ENCODE measurements at regions not wholly inside any gene's neighbourhood (a gene's known extent, or its start where the extent isn't known, plus 50 kb on each side); places are given as distances from the start of the nearest gene placed in this dataset.

DNA sequence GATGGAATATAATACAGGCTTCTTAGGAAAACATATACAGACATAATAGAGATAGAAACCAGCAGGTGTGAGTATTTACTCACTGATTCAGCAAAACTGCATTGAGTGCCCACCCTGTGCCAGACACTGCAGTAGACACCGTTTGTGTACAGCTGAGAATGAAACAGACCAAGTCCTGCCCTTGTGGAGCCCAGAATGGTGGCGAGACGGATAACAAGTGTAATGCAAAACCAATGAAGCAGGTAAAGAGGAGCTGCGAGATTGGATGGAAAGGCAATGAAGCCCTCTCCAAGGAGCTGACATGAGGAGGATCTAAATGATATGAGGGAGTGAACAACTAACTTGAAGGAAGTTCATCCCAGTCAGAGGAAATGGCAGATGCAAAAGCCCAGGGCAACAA lies 256.4 kb downstream of the MEX3B start:
- H3K9me3 ChIP-seq (ENCODE audit: low read length): no peaks in the 10 kb centered on the region
- no peaks in the 10 kb centered on the region for H3K9me2 ChIP-seq (replicated peaks; ENCODE audit: insufficient read depth, low read length)
- no peaks in the 10 kb centered on the region for H3K27me3 ChIP-seq (ENCODE audit: low read length)
- H3K27ac ChIP-seq (ENCODE audit: low read length): no peak overlapping the region
- no peaks in the 10 kb centered on the region for H4K20me1 ChIP-seq (ENCODE audit: insufficient read depth, low read depth, low read length)
- H3K79me2 ChIP-seq (ENCODE audit: low read length): no peaks in the 10 kb centered on the region
- no peaks in the 10 kb centered on the region for H3K4me1 ChIP-seq (ENCODE audit: low read length)
- H3K36me3 ChIP-seq (ENCODE audit: insufficient read depth, low read length): no peaks in the 10 kb centered on the region
- H3K4me3 ChIP-seq (ENCODE audit: low read length): no peak overlapping the region
- no peak overlapping the region for H3K4me2 ChIP-seq (ENCODE audit: low read depth, low read length, poor library complexity, severe bottlenecking)
- no peak for DNase-seq
- H2AFZ ChIP-seq (ENCODE audit: low read length): no peak overlapping the region
- H3K9ac ChIP-seq (ENCODE audit: low read length): no peak overlapping the region

DNA sequence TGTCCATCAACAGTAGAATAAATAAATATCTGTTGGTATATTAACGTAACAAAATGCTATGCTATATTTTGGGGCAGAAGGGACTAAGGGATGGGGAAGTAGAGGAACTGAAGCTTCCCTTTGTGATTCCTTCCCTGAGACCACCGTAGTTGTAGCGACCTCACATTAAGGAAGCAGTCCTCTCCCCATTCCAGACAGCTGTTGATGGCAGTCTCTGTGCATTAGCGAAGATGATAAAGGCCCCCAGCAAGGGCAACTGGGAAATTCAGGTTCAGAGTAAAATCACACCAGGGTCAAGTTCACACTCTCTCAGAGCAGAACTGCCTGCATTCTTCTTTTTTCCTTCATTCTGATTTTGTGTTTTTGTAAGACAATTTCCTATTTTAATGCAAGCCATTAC lies 259.0 kb downstream of the MEX3B start:
- no peak for DNase-seq
- Histone ChIP-seq H3K27me3 (ENCODE audit: low read length) (no peaks in the 10 kb centered on the region), H3K9me2 (replicated peaks; ENCODE audit: insufficient read depth, low read length) (no peaks in the 10 kb centered on the region), H4K20me1 (ENCODE audit: insufficient read depth, low read depth, low read length) (no peaks in the 10 kb centered on the region), H3K9ac (ENCODE audit: low read length) (no peak overlapping the region), H3K27ac (ENCODE audit: low read length) (no peak overlapping the region), H3K4me2 (ENCODE audit: low read depth, low read length, poor library complexity, severe bottlenecking) (no peak overlapping the region), H3K36me3 (ENCODE audit: insufficient read depth, low read length) (no peaks in the 10 kb centered on the region), H3K4me1 (ENCODE audit: low read length) (no peaks in the 10 kb centered on the region), H3K4me3 (ENCODE audit: low read length) (no peak overlapping the region), H2AFZ (ENCODE audit: low read length) (no peak overlapping the region), H3K9me3 (ENCODE audit: low read length) (no peaks in the 10 kb centered on the region), H3K79me2 (ENCODE audit: low read length) (no peaks in the 10 kb centered on the region)

DNA sequence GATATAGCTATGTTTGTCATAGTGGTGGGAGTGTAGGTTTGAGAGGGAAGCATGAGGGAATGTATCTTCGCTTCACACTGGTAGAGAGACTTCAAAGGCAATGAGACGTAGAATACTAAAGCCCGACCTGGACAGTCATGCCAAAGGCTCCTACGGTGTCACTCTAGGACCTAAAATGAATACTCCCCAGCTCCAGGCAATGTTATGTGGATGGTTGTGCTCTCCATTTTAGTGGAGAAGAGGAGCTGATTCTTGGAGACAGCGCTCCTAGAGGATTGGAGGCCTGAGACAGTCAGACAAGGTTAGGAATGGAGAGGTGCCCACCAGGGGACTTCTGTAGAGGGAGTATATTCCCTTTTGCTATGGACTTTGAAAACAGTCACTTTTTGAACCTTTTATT lies 260.1 kb downstream of the MEX3B start:
- H3K79me2 ChIP-seq (ENCODE audit: low read length): no peaks in the 10 kb centered on the region
- no peaks in the 10 kb centered on the region for H3K9me2 ChIP-seq (replicated peaks; ENCODE audit: insufficient read depth, low read length)
- H3K27ac ChIP-seq (ENCODE audit: low read length): no peak overlapping the region
- H3K4me2 ChIP-seq (ENCODE audit: low read depth, low read length, poor library complexity, severe bottlenecking): no peak overlapping the region
- no peak overlapping the region for H3K9ac ChIP-seq (ENCODE audit: low read length)
- DNase-seq: no peak
- H4K20me1 ChIP-seq (ENCODE audit: insufficient read depth, low read depth, low read length): no peaks in the 10 kb centered on the region
- H3K36me3 ChIP-seq (ENCODE audit: insufficient read depth, low read length): no peaks in the 10 kb centered on the region
- H3K27me3 ChIP-seq (ENCODE audit: low read length): no peaks in the 10 kb centered on the region
- no peak overlapping the region for H3K4me3 ChIP-seq (ENCODE audit: low read length)
- no peak overlapping the region for H2AFZ ChIP-seq (ENCODE audit: low read length)
- H3K9me3 ChIP-seq (ENCODE audit: low read length): no peaks in the 10 kb centered on the region
- no peaks in the 10 kb centered on the region for H3K4me1 ChIP-seq (ENCODE audit: low read length)

DNA sequence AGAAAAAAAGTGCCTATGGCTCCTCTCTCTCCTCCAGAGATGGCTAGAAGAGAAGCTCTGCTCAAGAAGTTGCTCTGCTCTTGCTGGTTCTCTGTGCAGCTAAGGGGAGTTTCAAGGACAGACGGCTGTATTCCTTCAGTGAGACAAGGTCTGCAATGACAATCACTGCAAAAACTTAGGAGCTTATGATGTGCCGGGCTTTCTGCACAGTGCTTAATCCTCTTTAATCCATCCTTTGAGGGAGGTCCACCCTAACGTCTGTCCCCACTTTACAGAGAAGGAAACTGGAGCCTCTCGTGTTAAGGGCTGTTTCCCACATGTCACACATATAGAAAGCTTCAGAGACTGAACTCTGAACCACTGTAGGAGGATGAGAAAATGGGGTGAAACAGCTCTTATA lies 260.6 kb downstream of the MEX3B start:
- Histone ChIP-seq H3K27me3 (ENCODE audit: low read length) (no peaks in the 10 kb centered on the region), H3K36me3 (ENCODE audit: insufficient read depth, low read length) (no peaks in the 10 kb centered on the region), H3K9me3 (ENCODE audit: low read length) (no peaks in the 10 kb centered on the region)

DNA sequence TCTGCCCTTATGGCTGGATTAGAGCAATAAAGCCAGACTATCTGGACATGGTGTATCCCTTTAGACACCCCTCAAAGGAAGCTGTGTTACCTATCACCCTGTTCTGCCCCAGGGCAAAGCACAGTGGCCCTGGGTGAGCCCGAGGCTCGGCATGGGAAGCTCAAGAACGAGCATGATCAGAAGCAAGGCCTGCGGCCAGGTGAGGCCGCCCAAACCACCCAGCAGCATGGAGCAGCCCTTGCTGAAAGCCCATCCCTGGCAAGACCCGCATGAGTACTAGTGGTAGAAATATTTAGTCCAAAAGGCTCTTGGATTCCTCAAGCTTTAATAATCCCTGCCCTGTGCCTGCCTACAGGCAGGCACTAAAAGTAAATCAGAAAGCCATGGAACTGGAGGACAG lies 261.1 kb downstream of the MEX3B start:
- Histone ChIP-seq H3K4me3 (ENCODE audit: low read length) (no peak overlapping the region), H3K4me1 (ENCODE audit: low read length) (no peaks in the 10 kb centered on the region), H4K20me1 (ENCODE audit: insufficient read depth, low read depth, low read length) (no peaks in the 10 kb centered on the region), H3K9me3 (ENCODE audit: low read length) (no peaks in the 10 kb centered on the region), H3K27ac (ENCODE audit: low read length) (no peak overlapping the region), H3K9ac (ENCODE audit: low read length) (no peak overlapping the region), H2AFZ (ENCODE audit: low read length) (no peak overlapping the region), H3K36me3 (ENCODE audit: insufficient read depth, low read length) (no peaks in the 10 kb centered on the region), H3K4me2 (ENCODE audit: low read depth, low read length, poor library complexity, severe bottlenecking) (no peak overlapping the region), H3K27me3 (ENCODE audit: low read length) (no peaks in the 10 kb centered on the region), H3K9me2 (replicated peaks; ENCODE audit: insufficient read depth, low read length) (no peaks in the 10 kb centered on the region), H3K79me2 (ENCODE audit: low read length) (no peaks in the 10 kb centered on the region)
- no peak for DNase-seq

More for the DNA sequence above, 260.6 kb downstream of the MEX3B start:
- Histone ChIP-seq H3K9me2 (replicated peaks; ENCODE audit: insufficient read depth, low read length) (no peaks in the 10 kb centered on the region), H3K4me3 (ENCODE audit: low read length) (no peak overlapping the region), H3K9ac (ENCODE audit: low read length) (no peak overlapping the region), H3K27ac (ENCODE audit: low read length) (no peak overlapping the region), H4K20me1 (ENCODE audit: insufficient read depth, low read depth, low read length) (no peaks in the 10 kb centered on the region), H3K4me2 (ENCODE audit: low read depth, low read length, poor library complexity, severe bottlenecking) (no peak overlapping the region), H3K79me2 (ENCODE audit: low read length) (no peaks in the 10 kb centered on the region), H2AFZ (ENCODE audit: low read length) (no peak overlapping the region), H3K4me1 (ENCODE audit: low read length) (no peaks in the 10 kb centered on the region)
- DNase-seq: no peak

DNA sequence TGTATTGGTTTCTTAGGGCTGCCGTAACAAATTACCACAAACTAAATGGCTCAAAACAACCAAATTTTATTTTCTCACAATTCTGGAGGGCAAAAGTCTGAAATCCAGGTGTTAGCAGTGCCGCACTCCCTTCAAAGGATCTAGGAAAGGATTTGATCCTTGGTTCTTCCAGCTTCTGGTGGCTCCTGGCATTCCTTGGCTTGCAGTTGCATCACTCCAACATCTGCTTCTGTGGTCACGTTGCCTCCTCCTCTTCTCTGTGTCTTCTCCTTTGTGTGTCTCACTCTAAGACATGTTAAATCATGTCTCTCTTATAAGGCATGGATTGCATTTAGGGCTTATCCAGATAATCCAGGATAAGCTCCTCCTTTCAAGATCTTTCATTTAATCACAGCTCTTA lies 262.2 kb downstream of the MEX3B start:
- no peaks in the 10 kb centered on the region for H3K9me3 ChIP-seq (ENCODE audit: low read length)
- no peak overlapping the region for H3K27ac ChIP-seq (ENCODE audit: low read length)
- H4K20me1 ChIP-seq (ENCODE audit: insufficient read depth, low read depth, low read length): no peaks in the 10 kb centered on the region
- no peaks in the 10 kb centered on the region for H3K79me2 ChIP-seq (ENCODE audit: low read length)
- no peaks in the 10 kb centered on the region for H3K36me3 ChIP-seq (ENCODE audit: insufficient read depth, low read length)
- H3K9me2 ChIP-seq (replicated peaks; ENCODE audit: insufficient read depth, low read length): no peaks in the 10 kb centered on the region
- no peaks in the 10 kb centered on the region for H3K4me1 ChIP-seq (ENCODE audit: low read length)
- H3K4me3 ChIP-seq (ENCODE audit: low read length): no peak overlapping the region
- H3K9ac ChIP-seq (ENCODE audit: low read length): no peak overlapping the region
- H2AFZ ChIP-seq (ENCODE audit: low read length): no peak overlapping the region
- no peak for DNase-seq
- H3K4me2 ChIP-seq (ENCODE audit: low read depth, low read length, poor library complexity, severe bottlenecking): no peak overlapping the region
- no peaks in the 10 kb centered on the region for H3K27me3 ChIP-seq (ENCODE audit: low read length)

DNA sequence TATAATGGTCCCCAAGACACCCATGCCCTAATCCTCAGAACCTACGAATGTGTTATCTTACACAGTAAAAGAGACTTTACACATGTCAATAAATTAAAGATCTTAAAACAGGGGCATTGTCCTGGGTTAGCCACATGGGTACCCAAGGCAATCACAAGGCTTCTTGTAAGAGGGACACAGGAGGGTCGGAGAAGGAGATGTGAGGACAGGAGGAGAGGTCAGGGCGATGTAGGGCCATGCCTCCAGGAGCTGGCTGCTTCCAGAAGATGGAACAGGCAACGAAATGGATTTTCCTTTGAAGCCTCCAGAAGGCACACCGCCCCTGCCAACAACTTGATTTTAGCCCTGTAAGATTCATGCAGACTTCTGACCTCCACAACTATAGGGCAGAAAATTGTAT lies 262.7 kb downstream of the MEX3B start:
- H3K9me2 ChIP-seq (replicated peaks; ENCODE audit: insufficient read depth, low read length): no peaks in the 10 kb centered on the region
- H3K9ac ChIP-seq (ENCODE audit: low read length): no peak overlapping the region
- H4K20me1 ChIP-seq (ENCODE audit: insufficient read depth, low read depth, low read length): no peaks in the 10 kb centered on the region
- no peaks in the 10 kb centered on the region for H3K79me2 ChIP-seq (ENCODE audit: low read length)
- no peak overlapping the region for H3K4me2 ChIP-seq (ENCODE audit: low read depth, low read length, poor library complexity, severe bottlenecking)
- H3K27me3 ChIP-seq (ENCODE audit: low read length): no peaks in the 10 kb centered on the region
- no peaks in the 10 kb centered on the region for H3K9me3 ChIP-seq (ENCODE audit: low read length)
- H2AFZ ChIP-seq (ENCODE audit: low read length): no peak overlapping the region
- no peaks in the 10 kb centered on the region for H3K4me1 ChIP-seq (ENCODE audit: low read length)
- no peak overlapping the region for H3K27ac ChIP-seq (ENCODE audit: low read length)
- H3K36me3 ChIP-seq (ENCODE audit: insufficient read depth, low read length): no peaks in the 10 kb centered on the region
- no peak overlapping the region for H3K4me3 ChIP-seq (ENCODE audit: low read length)
- no peak for DNase-seq

DNA sequence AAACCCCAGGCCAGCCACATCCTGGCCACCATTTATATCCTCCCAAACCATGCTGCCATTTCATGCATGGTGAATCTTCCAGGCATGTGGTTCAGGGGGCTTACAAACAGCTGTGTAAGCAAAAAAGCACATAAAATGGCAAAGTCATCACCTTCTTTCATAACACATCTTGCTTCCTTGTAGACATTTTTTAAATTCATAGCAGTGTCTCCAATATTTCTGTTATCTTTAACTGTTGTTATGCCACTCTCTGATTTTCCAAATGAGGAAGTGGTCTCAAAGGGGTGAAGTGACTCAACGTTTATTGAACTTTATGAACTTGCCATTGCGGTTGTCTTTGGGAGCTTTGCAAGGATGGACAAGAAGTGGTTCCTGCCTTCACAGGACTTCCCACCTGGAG lies 264.4 kb downstream of the MEX3B start:
- no peaks in the 10 kb centered on the region for H3K27me3 ChIP-seq (ENCODE audit: low read length)

DNA sequence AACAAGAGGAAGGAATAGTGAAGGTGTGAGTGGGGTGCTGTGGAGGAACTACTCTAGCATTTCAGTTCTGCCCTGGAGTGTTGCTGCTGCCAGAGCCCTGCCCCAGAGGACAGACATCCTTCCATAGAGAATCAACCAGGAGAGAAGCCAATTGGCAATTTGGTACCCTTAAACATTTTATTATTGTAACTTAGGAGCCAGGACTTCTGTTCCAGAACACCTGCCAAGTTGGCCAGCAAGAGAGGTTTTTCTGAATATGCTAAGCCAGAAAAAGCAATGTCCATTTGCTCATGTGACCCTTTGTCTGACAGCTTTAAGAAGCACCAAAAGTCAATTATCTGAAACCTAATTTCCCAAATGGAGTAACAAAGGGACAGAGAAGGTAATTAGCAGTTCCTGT lies 264.9 kb downstream of the MEX3B start:
- Histone ChIP-seq H3K79me2 (ENCODE audit: low read length) (no peaks in the 10 kb centered on the region), H3K4me3 (ENCODE audit: low read length) (no peak overlapping the region), H3K36me3 (ENCODE audit: insufficient read depth, low read length) (no peaks in the 10 kb centered on the region), H3K4me1 (ENCODE audit: low read length) (no peaks in the 10 kb centered on the region), H3K27ac (ENCODE audit: low read length) (no peak overlapping the region), H4K20me1 (ENCODE audit: insufficient read depth, low read depth, low read length) (no peaks in the 10 kb centered on the region), H3K9me3 (ENCODE audit: low read length) (no peaks in the 10 kb centered on the region), H3K4me2 (ENCODE audit: low read depth, low read length, poor library complexity, severe bottlenecking) (no peak overlapping the region), H2AFZ (ENCODE audit: low read length) (no peak overlapping the region), H3K9me2 (replicated peaks; ENCODE audit: insufficient read depth, low read length) (no peaks in the 10 kb centered on the region), H3K27me3 (ENCODE audit: low read length) (no peaks in the 10 kb centered on the region), H3K9ac (ENCODE audit: low read length) (no peak overlapping the region)
- DNase-seq: no peak

More for the DNA sequence above, 264.4 kb downstream of the MEX3B start:
- Histone ChIP-seq H3K36me3 (ENCODE audit: insufficient read depth, low read length) (no peaks in the 10 kb centered on the region), H3K4me2 (ENCODE audit: low read depth, low read length, poor library complexity, severe bottlenecking) (no peak overlapping the region), H3K9me2 (replicated peaks; ENCODE audit: insufficient read depth, low read length) (no peaks in the 10 kb centered on the region), H3K9me3 (ENCODE audit: low read length) (no peaks in the 10 kb centered on the region), H3K79me2 (ENCODE audit: low read length) (no peaks in the 10 kb centered on the region), H3K4me3 (ENCODE audit: low read length) (no peak overlapping the region), H3K4me1 (ENCODE audit: low read length) (no peaks in the 10 kb centered on the region), H3K9ac (ENCODE audit: low read length) (no peak overlapping the region), H2AFZ (ENCODE audit: low read length) (no peak overlapping the region), H3K27ac (ENCODE audit: low read length) (no peak overlapping the region), H4K20me1 (ENCODE audit: insufficient read depth, low read depth, low read length) (no peaks in the 10 kb centered on the region)
- no peak for DNase-seq
